Inflammatory macrophage (primary cell): ENCODE measurements at regions not wholly inside any gene's neighbourhood (a gene's known extent, or its start where the extent isn't known, plus 50 kb on each side); places are given as distances from the start of the nearest gene placed in this dataset.
A peak's percentile ranks its signal among the peaks of the same experiment; 100 is the strongest.
"Not testable (repeated sequence)": the region's sequence is repeated elsewhere in the genome, so short reads cannot be mapped to it uniquely, and the experiment has no call there.

Experiments used
- DNase-seq, 2 donors: peaks; one replicate each; pipeline ENCODE4 v3.0.0-alpha.2; 2020 to 2022

GRCh38 chr11:37969336-37969735, 1371.3 kb upstream of the RAG2 start:
- DNase-seq: not testable (repeated sequence)

GRCh38 chr11:37968148-37968547, 1370.1 kb upstream of the RAG2 start:
- DNase-seq: no peak

GRCh38 chr11:37967635-37968034, 1369.6 kb upstream of the RAG2 start:
- DNase-seq: no peak

GRCh38 chr11:37963440-37963839, 1365.4 kb upstream of the RAG2 start:
- DNase-seq: no peak

GRCh38 chr11:37957717-37958116, 1359.7 kb upstream of the RAG2 start:
- no peak for DNase-seq

GRCh38 chr11:37951996-37952395, 1354.0 kb upstream of the RAG2 start:
- DNase-seq: no peak

GRCh38 chr11:37948258-37948657, 1350.2 kb upstream of the RAG2 start:
- DNase-seq: no peak

GRCh38 chr11:37947821-37948220, 1349.8 kb upstream of the RAG2 start:
- DNase-seq: no peak

GRCh38 chr11:37946155-37946766, 1348.2 kb upstream of the RAG2 start:
- DNase-seq: peak; percentile 18 to 42

GRCh38 chr11:37942081-37942480, 1344.0 kb upstream of the RAG2 start:
- DNase-seq: no peak

- DNase-seq: no peak
These were observed 1331.1 kb upstream of the RAG2 start for GRCh38 chr11:37929100-37929653.

GRCh38 chr11:37926772-37927171, 1328.7 kb upstream of the RAG2 start:
- no peak for DNase-seq

GRCh38 chr11:37916331-37916730, 1318.3 kb upstream of the RAG2 start:
- DNase-seq: no peak

- DNase-seq: no peak
These were observed 1316.8 kb upstream of the RAG2 start for GRCh38 chr11:37914859-37915258.

- DNase-seq: no peak
These were observed 1310.1 kb upstream of the RAG2 start for GRCh38 chr11:37908219-37908548.

- DNase-seq: no peak
These were observed 1309.6 kb upstream of the RAG2 start for GRCh38 chr11:37907436-37908218.

GRCh38 chr11:37905707-37906417, 1307.8 kb upstream of the RAG2 start:
- no peak for DNase-seq

- DNase-seq: no peak
These were observed 1298.0 kb upstream of the RAG2 start for GRCh38 chr11:37896016-37896415.

GRCh38 chr11:37881741-37882140, 1283.7 kb upstream of the RAG2 start:
- no peak for DNase-seq

- DNase-seq: no peak
These were observed 1263.6 kb upstream of the RAG2 start for GRCh38 chr11:37861671-37862070.

- DNase-seq: not testable (repeated sequence)
These were observed 1260.9 kb upstream of the RAG2 start for GRCh38 chr11:37858806-37859537.

GRCh38 chr11:37858398-37858797, 1260.4 kb upstream of the RAG2 start:
- DNase-seq: no peak

- DNase-seq: no peak
These were observed 1259.7 kb upstream of the RAG2 start for GRCh38 chr11:37857726-37858125.
